Loucy (cell line): ENCODE measurements at regions not wholly inside any gene's neighbourhood (a gene's known extent, or its start where the extent isn't known, plus 50 kb on each side); places are given as distances from the start of the nearest gene placed in this dataset.

Experiments
- H2AFZ ChIP-seq: fragments of 200-600 bp; sonication (generic); 2 replicates; pipeline ENCODE4 v1.6.0; 2016; ENCODE audit warnings: antibody characterized with exemption, mild to moderate bottlenecking, low read length, moderate library complexity
- H3F3A ChIP-seq: fragments of 200-600 bp; 2 replicates; pipeline ENCODE4 v1.6.0; 2016; ENCODE audit warnings: antibody characterized with exemption, low read depth, mild to moderate bottlenecking
- H3K27me3 ChIP-seq: fragments of 200-600 bp; sonication (generic); 2 replicates; pipeline ENCODE4 v1.6.1; 2014; ENCODE audit warnings: low read length, mild to moderate bottlenecking; ENCODE audit not compliant: insufficient read depth, poor library complexity, severe bottlenecking
- H3K36me3 ChIP-seq: fragments of 200-600 bp; sonication (generic); 2 replicates; pipeline ENCODE4 v1.6.1; 2016; ENCODE audit warnings: low read length; ENCODE audit not compliant: insufficient read depth
- H3K4me1 ChIP-seq: fragments of 200-600 bp; sonication (generic); 2 replicates; pipeline ENCODE4 v1.5.1; 2014; ENCODE audit warnings: low read length, mild to moderate bottlenecking; ENCODE audit not compliant: insufficient read depth, poor library complexity, severe bottlenecking
- H3K4me2 ChIP-seq: fragments of 200-600 bp; sonication (generic); 2 replicates; pipeline ENCODE4 v1.6.0; 2014; ENCODE audit warnings: antibody characterized with exemption, low read length, low read depth, mild to moderate bottlenecking; ENCODE audit not compliant: poor library complexity, severe bottlenecking
- H3K4me3 ChIP-seq: fragments of 200-600 bp; sonication (generic); 2 replicates; pipeline ENCODE4 v1.5.1; 2014; ENCODE audit warnings: low read length, mild to moderate bottlenecking, mixed read lengths; ENCODE audit not compliant: poor library complexity, severe bottlenecking
- H3K79me2 ChIP-seq: fragments of 200-600 bp; sonication (generic); 2 replicates; pipeline ENCODE4 v1.6.1; 2014; ENCODE audit warnings: low read length; ENCODE audit not compliant: insufficient read depth
- H3K9ac ChIP-seq: fragments of 200-600 bp; sonication (generic); 2 replicates; pipeline ENCODE4 v1.6.0; 2014; ENCODE audit warnings: mild to moderate bottlenecking, low read depth, low read length, moderate library complexity; ENCODE audit not compliant: poor library complexity, severe bottlenecking
- H3K9me2 ChIP-seq: fragments of 200-600 bp; sonication (generic); replicated peaks from 2 replicates; pipeline ENCODE4 v1.6.1; 2016; ENCODE audit warnings: low read depth, low read length, mixed read lengths
- H3K9me3 ChIP-seq: fragments of 200-600 bp; sonication (generic); 2 replicates; pipeline ENCODE4 v1.6.1; 2014; ENCODE audit warnings: mild to moderate bottlenecking, antibody characterized with exemption, low read length, low read depth; ENCODE audit not compliant: insufficient read depth
- H4K20me1 ChIP-seq: fragments of 200-600 bp; sonication (generic); 2 replicates; pipeline ENCODE4 v1.6.0; 2014; ENCODE audit warnings: antibody characterized with exemption, low read length, mild to moderate bottlenecking; ENCODE audit not compliant: insufficient read depth, poor library complexity, severe bottlenecking
- CTCF ChIP-seq: fragments of 200-600 bp; sonication (generic); conservative IDR thresholded peaks from 2 replicates; pipeline ENCODE4 v1.5.1; 2014; ENCODE audit warnings: mild to moderate bottlenecking, antibody characterized with exemption, low read length
- EZH2phosphoT487 ChIP-seq: fragments of 200-600 bp; IDR thresholded peaks from 2 replicates; pipeline ENCODE4 v1.6.1; 2018; ENCODE audit warnings: antibody characterized with exemption, mild to moderate bottlenecking, moderate library complexity, borderline replicate concordance

- Histone ChIP-seq H3K27me3 (no peaks in the 10 kb centered on the region), H3F3A (no peaks in the 10 kb centered on the region), H3K4me3 (no peak overlapping the region), H3K9me3 (no peaks in the 10 kb centered on the region), H4K20me1 (no peaks in the 10 kb centered on the region), H3K79me2 (no peaks in the 10 kb centered on the region), H3K9ac (no peak overlapping the region), H3K4me1 (no peaks in the 10 kb centered on the region), H2AFZ (no peak overlapping the region), H3K9me2 (no peaks in the 10 kb centered on the region), H3K4me2 (no peak overlapping the region), H3K36me3 (no peaks in the 10 kb centered on the region)
- TF ChIP-seq EZH2phosphoT487, result no peak
- TF ChIP-seq CTCF, result no peak
These were observed 181.2 kb upstream of the FOXQ1 start for GRCh38 chr6:1130709-1131108.

DNA sequence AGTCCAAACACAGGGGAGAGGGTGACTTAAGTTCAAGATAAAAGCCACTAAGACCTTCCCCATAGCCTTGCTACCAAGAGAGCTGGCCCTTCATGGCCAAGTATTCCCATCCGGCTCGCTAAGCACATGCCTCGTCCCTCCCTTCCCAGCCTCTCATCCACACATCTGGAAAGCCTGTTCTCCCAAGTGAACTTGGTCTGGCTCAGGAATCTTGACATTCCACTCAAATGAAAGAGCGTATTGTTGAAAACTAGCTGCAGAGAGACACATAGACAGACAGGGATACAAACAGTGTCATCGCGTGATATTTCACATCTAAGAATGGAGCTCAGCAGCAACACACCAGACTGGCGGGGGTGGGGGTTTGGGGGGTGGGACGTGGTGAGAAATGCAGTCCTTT lies 182.8 kb upstream of the FOXQ1 start:
- TF ChIP-seq EZH2phosphoT487, result no peak
- TF ChIP-seq CTCF, result no peak
- no peaks in the 10 kb centered on the region for H3F3A ChIP-seq
- H3K27me3 ChIP-seq, result no peaks in the 10 kb centered on the region

GRCh38 chr6:1127597-1128288 lies 184.2 kb upstream of the FOXQ1 start:
- Histone ChIP-seq H3K27me3 (no peaks in the 10 kb centered on the region), H3F3A (no peaks in the 10 kb centered on the region), H3K4me3 (no peak overlapping the region), H3K36me3 (no peaks in the 10 kb centered on the region), H3K4me1 (no peaks in the 10 kb centered on the region), H2AFZ (no peak overlapping the region), H4K20me1 (no peaks in the 10 kb centered on the region), H3K9me2 (no peaks in the 10 kb centered on the region), H3K79me2 (no peaks in the 10 kb centered on the region), H3K4me2 (no peak overlapping the region), H3K9me3 (no peaks in the 10 kb centered on the region), H3K9ac (no peak overlapping the region)
- TF ChIP-seq EZH2phosphoT487 (no peak), CTCF (no peak)

More for the DNA sequence above, 182.8 kb upstream of the FOXQ1 start:
- H3K4me1 ChIP-seq, result no peaks in the 10 kb centered on the region
- H4K20me1 ChIP-seq, result no peaks in the 10 kb centered on the region
- H3K79me2 ChIP-seq, result no peaks in the 10 kb centered on the region
- H3K4me2 ChIP-seq, result no peak overlapping the region
- no peak overlapping the region for H2AFZ ChIP-seq
- no peaks in the 10 kb centered on the region for H3K9me2 ChIP-seq
- no peaks in the 10 kb centered on the region for H3K9me3 ChIP-seq
- no peaks in the 10 kb centered on the region for H3K36me3 ChIP-seq
- no peak overlapping the region for H3K4me3 ChIP-seq
- no peak overlapping the region for H3K9ac ChIP-seq
